HFFc6 (cell line): ENCODE measurements at regions not wholly inside any gene's neighbourhood (a gene's known extent, or its start where the extent isn't known, plus 50 kb on each side); places are given as distances from the start of the nearest gene placed in this dataset.
A peak's percentile ranks its signal among the peaks of the same experiment; 100 is the strongest.

Experiments
- DNase-seq: peaks from one replicate; pipeline ENCODE4 v3.0.0-alpha.2; 2018
- H3K27ac Mint-ChIP-seq: 2 replicates; pipeline ENCODE4 v1.8.0; 2020; ENCODE audit warnings: mild to moderate bottlenecking, mixed read lengths
- H3K27me3 Mint-ChIP-seq: 2 replicates; pipeline ENCODE4 v1.8.0; 2021; ENCODE audit warnings: mild to moderate bottlenecking, moderate library complexity, mixed read lengths; ENCODE audit not compliant: insufficient read depth
- H3K36me3 Mint-ChIP-seq: 2 replicates; pipeline ENCODE4 v1.8.0; 2021; ENCODE audit warnings: low read depth, mixed read lengths
- H3K4me1 Mint-ChIP-seq: 2 replicates; pipeline ENCODE4 v1.8.0; 2020; ENCODE audit warnings: low read depth, mixed read lengths
- H3K4me3 Mint-ChIP-seq: 2 replicates; pipeline ENCODE4 v1.8.0; 2020; ENCODE audit warnings: mild to moderate bottlenecking, moderate library complexity, mixed read lengths
- H3K9me3 Mint-ChIP-seq: 2 replicates; pipeline ENCODE4 v1.8.0; 2020; ENCODE audit warnings: mild to moderate bottlenecking, mixed read lengths
- CTCF ChIP-seq: fragments of 200-600 bp; sonication (generic); IDR thresholded peaks from 2 replicates; pipeline ENCODE4 v1.5.0; 2021; ENCODE audit warnings: antibody characterized with exemption, mild to moderate bottlenecking

- H3K27ac Mint-ChIP-seq, result no peak overlapping the region
- no peak for DNase-seq
- H3K4me3 Mint-ChIP-seq, result no peak overlapping the region
- H3K4me1 Mint-ChIP-seq, result peaks cover 15% of the 10 kb centered on the region; the same call in 1 of the 2 replicates
- TF ChIP-seq CTCF, result no peak
- H3K36me3 Mint-ChIP-seq, result no peaks in the 10 kb centered on the region
- H3K9me3 Mint-ChIP-seq, result no peaks in the 10 kb centered on the region; the same call in 1 of the 2 replicates
- peaks cover 26% of the 10 kb centered on the region for H3K27me3 Mint-ChIP-seq
Measured at GRCh38 chr2:235187806-235188205, 236.0 kb downstream of the SH3BP4 start.

GRCh38 chr2:235191486-235191885 lies 239.7 kb downstream of the SH3BP4 start:
- H3K9me3 Mint-ChIP-seq, result no peaks in the 10 kb centered on the region; the same call in 1 of the 2 replicates
- H3K4me3 Mint-ChIP-seq, result no peak overlapping the region
- no peak overlapping the region for H3K27ac Mint-ChIP-seq
- no peaks in the 10 kb centered on the region for H3K36me3 Mint-ChIP-seq
- no peak for DNase-seq
- no peak for TF ChIP-seq CTCF
- H3K4me1 Mint-ChIP-seq, result peaks cover 5% of the 10 kb centered on the region; the same call in 1 of the 2 replicates
- peaks cover 30% of the 10 kb centered on the region for H3K27me3 Mint-ChIP-seq

GRCh38 chr2:235191978-235192377 lies 240.2 kb downstream of the SH3BP4 start:
- Mint-ChIP-seq H3K4me1 (peaks cover 5% of the 10 kb centered on the region; the same call in 1 of the 2 replicates), H3K36me3 (no peaks in the 10 kb centered on the region), H3K4me3 (peak overlapping the region; percentile 38; the same call in 1 of the 2 replicates), H3K9me3 (no peaks in the 10 kb centered on the region; the same call in 1 of the 2 replicates), H3K27ac (no peak overlapping the region), H3K27me3 (peaks cover 30% of the 10 kb centered on the region)
- DNase-seq, result no peak
- TF ChIP-seq CTCF, result no peak

- peaks cover 30% of the 10 kb centered on the region for H3K27me3 Mint-ChIP-seq
- H3K27ac Mint-ChIP-seq, result no peak overlapping the region
- peaks cover 5% of the 10 kb centered on the region; the same call in 1 of the 2 replicates for H3K4me1 Mint-ChIP-seq
- no peak for DNase-seq
- no peaks in the 10 kb centered on the region for H3K9me3 Mint-ChIP-seq
- no peak overlapping the region for H3K4me3 Mint-ChIP-seq
- TF ChIP-seq CTCF, result no peak
- no peaks in the 10 kb centered on the region for H3K36me3 Mint-ChIP-seq
Measured at GRCh38 chr2:235194351-235194750, 242.5 kb downstream of the SH3BP4 start.

GRCh38 chr2:235194836-235195235 lies 243.0 kb downstream of the SH3BP4 start:
- H3K27me3 Mint-ChIP-seq, result peaks cover 30% of the 10 kb centered on the region
- H3K27ac Mint-ChIP-seq, result no peak overlapping the region
- TF ChIP-seq CTCF, result no peak
- peaks cover 5% of the 10 kb centered on the region; the same call in 1 of the 2 replicates for H3K4me1 Mint-ChIP-seq
- H3K9me3 Mint-ChIP-seq, result no peaks in the 10 kb centered on the region
- no peak for DNase-seq
- no peaks in the 10 kb centered on the region for H3K36me3 Mint-ChIP-seq
- H3K4me3 Mint-ChIP-seq, result no peak overlapping the region

GRCh38 chr2:235195921-235196320 lies 244.1 kb downstream of the SH3BP4 start:
- H3K36me3 Mint-ChIP-seq, result no peaks in the 10 kb centered on the region
- no peaks in the 10 kb centered on the region for H3K9me3 Mint-ChIP-seq
- H3K4me3 Mint-ChIP-seq, result no peak overlapping the region
- H3K27ac Mint-ChIP-seq, result no peak overlapping the region
- DNase-seq, result no peak
- peaks cover 22% of the 10 kb centered on the region for H3K27me3 Mint-ChIP-seq
- H3K4me1 Mint-ChIP-seq, result peaks cover 5% of the 10 kb centered on the region; the same call in 1 of the 2 replicates
- TF ChIP-seq CTCF, result no peak
